Fibroblast of lung (primary cell): ENCODE measurements at regions not wholly inside any gene's neighbourhood (a gene's known extent, or its start where the extent isn't known, plus 50 kb on each side); places are given as distances from the start of the nearest gene placed in this dataset.
"Not testable (repeated sequence)": the region's sequence is repeated elsewhere in the genome, so short reads cannot be mapped to it uniquely, and the experiment has no call there.

Source experiments
- EZH2 ChIP-seq: IDR thresholded peaks from 2 replicates; pipeline ENCODE4 v1.5.1; 2012; ENCODE audit warnings: low read length, control low read depth, mild to moderate bottlenecking; ENCODE audit errors: missing control alignments
- TF ChIP-seq, protein P1 (sequence below), 2 donors: IDR thresholded peaks in 1 of 2; conservative IDR thresholded peaks in 1 of 2; 1 replicate in 1 of 2; 2 replicates in 1 of 2; pipeline ENCODE4 v1.5.1; 2011 to 2012; ENCODE audit warnings: low read length in 2 of 2, control low read depth in 1 of 2, inconsistent platforms in 1 of 2, low read depth in 1 of 2, mild to moderate bottlenecking in 1 of 2

DNA sequence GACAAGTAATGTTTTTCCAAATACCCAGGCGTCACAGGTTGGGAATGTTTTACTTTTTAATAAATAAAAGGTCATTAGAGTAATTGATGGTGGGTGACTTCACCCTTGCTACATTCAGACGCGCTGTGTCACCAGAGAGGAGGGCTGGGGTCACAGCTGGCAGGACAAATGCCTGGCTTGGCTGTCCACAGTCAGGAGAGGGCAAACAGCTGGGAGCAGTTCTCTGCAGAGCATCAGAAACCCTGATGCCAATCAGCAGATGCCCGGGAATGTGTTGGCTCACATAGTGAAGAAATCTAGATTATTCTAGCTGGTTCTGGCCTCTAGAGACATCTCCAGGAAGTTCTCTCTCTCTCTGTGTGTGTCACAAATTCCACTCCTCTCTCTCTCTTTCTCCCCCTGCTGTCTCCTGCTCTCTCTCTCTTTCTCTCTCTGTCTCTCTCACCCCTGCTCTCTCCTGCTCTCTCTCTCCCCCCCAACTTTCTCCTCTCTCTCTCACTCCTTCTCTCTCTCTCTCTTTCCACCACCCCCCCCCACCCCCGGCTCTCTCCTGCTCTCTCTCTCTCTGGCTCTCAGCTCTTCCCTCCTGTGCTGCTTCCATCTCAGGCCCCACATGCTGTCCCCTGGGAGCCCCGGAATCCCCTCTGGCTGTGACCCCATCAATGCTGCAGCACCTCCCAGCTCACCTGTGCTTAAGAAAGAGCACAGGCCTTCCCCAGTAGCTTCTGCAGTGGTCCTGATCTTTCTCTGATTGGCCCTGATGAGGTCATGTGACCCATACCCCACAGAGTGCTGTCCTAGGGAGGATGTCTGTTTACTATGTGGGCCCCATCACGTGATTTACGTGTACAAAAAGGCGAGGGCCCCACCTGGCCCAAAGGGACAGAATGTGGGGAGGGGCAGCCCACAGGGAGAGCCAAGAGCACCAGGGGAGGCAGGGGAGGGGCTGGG is 331.5 kb downstream of the ADGRD1 start:
- TF ChIP-seq, protein P1, sequence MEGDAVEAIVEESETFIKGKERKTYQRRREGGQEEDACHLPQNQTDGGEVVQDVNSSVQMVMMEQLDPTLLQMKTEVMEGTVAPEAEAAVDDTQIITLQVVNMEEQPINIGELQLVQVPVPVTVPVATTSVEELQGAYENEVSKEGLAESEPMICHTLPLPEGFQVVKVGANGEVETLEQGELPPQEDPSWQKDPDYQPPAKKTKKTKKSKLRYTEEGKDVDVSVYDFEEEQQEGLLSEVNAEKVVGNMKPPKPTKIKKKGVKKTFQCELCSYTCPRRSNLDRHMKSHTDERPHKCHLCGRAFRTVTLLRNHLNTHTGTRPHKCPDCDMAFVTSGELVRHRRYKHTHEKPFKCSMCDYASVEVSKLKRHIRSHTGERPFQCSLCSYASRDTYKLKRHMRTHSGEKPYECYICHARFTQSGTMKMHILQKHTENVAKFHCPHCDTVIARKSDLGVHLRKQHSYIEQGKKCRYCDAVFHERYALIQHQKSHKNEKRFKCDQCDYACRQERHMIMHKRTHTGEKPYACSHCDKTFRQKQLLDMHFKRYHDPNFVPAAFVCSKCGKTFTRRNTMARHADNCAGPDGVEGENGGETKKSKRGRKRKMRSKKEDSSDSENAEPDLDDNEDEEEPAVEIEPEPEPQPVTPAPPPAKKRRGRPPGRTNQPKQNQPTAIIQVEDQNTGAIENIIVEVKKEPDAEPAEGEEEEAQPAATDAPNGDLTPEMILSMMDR (conservative IDR thresholded peaks at IDR 0.05 in 1 of 2, IDR thresholded peaks at IDR 0.05 in 1 of 2; ENCODE audit: low read depth in 1 of 2, low read length in 2 of 2): not testable (repeated sequence)
- not testable (repeated sequence) for TF ChIP-seq EZH2
